ENCODE measurements at regions not wholly inside any gene's neighbourhood (a gene's known extent, or its start where the extent isn't known, plus 50 kb on each side); places are given as distances from the start of the nearest gene placed in this dataset.

GRCh38 chr14:104373855-104374717 is 205.5 kb upstream of the C14orf180 start:
- no peaks in the 10 kb centered on the region for H3K9me1 ChIP-seq (ENCODE audit: control insufficient read depth, extremely low read depth, insufficient read depth, low read length)
- no peak for FAIRE-seq
- H4K20me1 ChIP-seq (ENCODE audit: control insufficient read depth, extremely low read depth, insufficient read depth, low read length), result no peaks in the 10 kb centered on the region
- no peaks in the 10 kb centered on the region for H3K79me2 ChIP-seq (ENCODE audit: control insufficient read depth, insufficient read depth, low read length)
- TF ChIP-seq EZH2 (IDR thresholded peaks at IDR 0.05; ENCODE audit: low read length), result no peak
- TF ChIP-seq CTCF (optimal IDR thresholded peaks at IDR 0.05 in 1 of 3, IDR thresholded peaks at IDR 0.05 in 1 of 3, conservative IDR thresholded peaks at IDR 0.05 in 1 of 3; ENCODE audit: extremely low read depth in 1 of 3, insufficient read depth in 2 of 3, low read length in 3 of 3), result no peak
- no peak overlapping the region for H2AFZ ChIP-seq (ENCODE audit: control insufficient read depth, low read length)
- no peaks in the 10 kb centered on the region for H3K9me3 ChIP-seq (ENCODE audit: control insufficient read depth, low read depth, low read length)
- H3K4me3 ChIP-seq (ENCODE audit: control insufficient read depth in 2 of 3, extremely low read depth in 1 of 3, insufficient read depth in 2 of 3, low read depth in 1 of 3, low read length in 3 of 3), result no peak overlapping the region
- H3K9ac ChIP-seq (ENCODE audit: control insufficient read depth, extremely low read depth, insufficient read depth, low read length), result no peak overlapping the region
- dilution Hi-C loops (cut with MboI; ENCODE audit: extremely low pct_ligation_motif_present, low sequenced_read_pairs), result no loop called here
- DNase-seq (ENCODE audit: low read depth, low spot score), result no peak
- H3K4me1 ChIP-seq (ENCODE audit: control insufficient read depth, extremely low read depth, insufficient read depth, low read length), result no peaks in the 10 kb centered on the region
- H3K27me3 ChIP-seq (ENCODE audit: control insufficient read depth, extremely low read depth, insufficient read depth, low read length), result no peaks in the 10 kb centered on the region
- H3K27ac ChIP-seq (ENCODE audit: control insufficient read depth, insufficient read depth, low read length), result no peak overlapping the region
- no peak overlapping the region for H3K4me2 ChIP-seq (ENCODE audit: control insufficient read depth, extremely low read depth, insufficient read depth, low read depth, low read length)
- H3K36me3 ChIP-seq (ENCODE audit: control insufficient read depth in 2 of 2, extremely low read depth in 1 of 2, insufficient read depth in 2 of 2, low read length in 2 of 2), result no peaks in the 10 kb centered on the region

- H3K27me3 ChIP-seq (ENCODE audit: control insufficient read depth, extremely low read depth, insufficient read depth, low read length), result no peaks in the 10 kb centered on the region
- DNase-seq (ENCODE audit: low read depth, low spot score) (no peak), FAIRE-seq (no peak)
- no peaks in the 10 kb centered on the region for H3K9me1 ChIP-seq (ENCODE audit: control insufficient read depth, extremely low read depth, insufficient read depth, low read length)
- TF ChIP-seq EZH2 (IDR thresholded peaks at IDR 0.05; ENCODE audit: low read length) (no peak), CTCF (optimal IDR thresholded peaks at IDR 0.05 in 1 of 3, IDR thresholded peaks at IDR 0.05 in 1 of 3, conservative IDR thresholded peaks at IDR 0.05 in 1 of 3; ENCODE audit: extremely low read depth in 1 of 3, insufficient read depth in 2 of 3, low read length in 3 of 3) (no peak)
- no peaks in the 10 kb centered on the region for H3K36me3 ChIP-seq (ENCODE audit: control insufficient read depth in 2 of 2, extremely low read depth in 1 of 2, insufficient read depth in 2 of 2, low read length in 2 of 2)
- no peaks in the 10 kb centered on the region for H3K4me1 ChIP-seq (ENCODE audit: control insufficient read depth, extremely low read depth, insufficient read depth, low read length)
- no peaks in the 10 kb centered on the region for H4K20me1 ChIP-seq (ENCODE audit: control insufficient read depth, extremely low read depth, insufficient read depth, low read length)
- dilution Hi-C loops (cut with MboI; ENCODE audit: extremely low pct_ligation_motif_present, low sequenced_read_pairs), result no loop called here
- no peak overlapping the region for H3K4me3 ChIP-seq (ENCODE audit: control insufficient read depth in 2 of 3, extremely low read depth in 1 of 3, insufficient read depth in 2 of 3, low read depth in 1 of 3, low read length in 3 of 3)
- H3K4me2 ChIP-seq (ENCODE audit: control insufficient read depth, extremely low read depth, insufficient read depth, low read depth, low read length), result no peak overlapping the region
- H3K9ac ChIP-seq (ENCODE audit: control insufficient read depth, extremely low read depth, insufficient read depth, low read length), result no peak overlapping the region
- no peak overlapping the region for H3K27ac ChIP-seq (ENCODE audit: control insufficient read depth, insufficient read depth, low read length)
- no peaks in the 10 kb centered on the region for H3K9me3 ChIP-seq (ENCODE audit: control insufficient read depth, low read depth, low read length)
- no peak overlapping the region for H2AFZ ChIP-seq (ENCODE audit: control insufficient read depth, low read length)
- H3K79me2 ChIP-seq (ENCODE audit: control insufficient read depth, insufficient read depth, low read length), result no peaks in the 10 kb centered on the region
These were observed 204.9 kb upstream of the C14orf180 start for GRCh38 chr14:104374718-104375080.
